H4 (cell line): ENCODE measurements at regions not wholly inside any gene's neighbourhood (a gene's known extent, or its start where the extent isn't known, plus 50 kb on each side); places are given as distances from the start of the nearest gene placed in this dataset.
"Not testable (repeated sequence)": the region's sequence is repeated elsewhere in the genome, so short reads cannot be mapped to it uniquely, and the experiment has no call there.

Experiments used
- DNase-seq: peaks from one replicate; pipeline ENCODE4 v3.0.0-alpha.2; 2015; ENCODE audit warnings: low spot score

GRCh38 chr1:81738875-81739274 is 61.9 kb upstream of the ADGRL2 start:
- no peak for DNase-seq

- no peak for DNase-seq
Measured at GRCh38 chr1:81733480-81733879, 67.3 kb upstream of the ADGRL2 start.

GRCh38 chr1:81731989-81732388 is 68.7 kb upstream of the ADGRL2 start:
- DNase-seq: no peak

GRCh38 chr1:81730881-81731280 is 69.9 kb upstream of the ADGRL2 start:
- DNase-seq: no peak

- not testable (repeated sequence) for DNase-seq
Measured at GRCh38 chr1:81730299-81730698, 70.4 kb upstream of the ADGRL2 start.

GRCh38 chr1:81729818-81730217 is 70.9 kb upstream of the ADGRL2 start:
- DNase-seq: no peak

- no peak for DNase-seq
Measured at GRCh38 chr1:81729239-81729638, 71.5 kb upstream of the ADGRL2 start.

GRCh38 chr1:81725823-81726222 is 74.9 kb upstream of the ADGRL2 start:
- DNase-seq: no peak

GRCh38 chr1:81722631-81723328 is 78.0 kb upstream of the ADGRL2 start:
- not testable (repeated sequence) for DNase-seq

- not testable (repeated sequence) for DNase-seq
Measured at GRCh38 chr1:81720256-81720655, 80.5 kb upstream of the ADGRL2 start.

GRCh38 chr1:81717230-81717629 is 83.5 kb upstream of the ADGRL2 start:
- no peak for DNase-seq

GRCh38 chr1:81715391-81715790 is 85.3 kb upstream of the ADGRL2 start:
- no peak for DNase-seq

GRCh38 chr1:81714636-81715035 is 86.1 kb upstream of the ADGRL2 start:
- DNase-seq: no peak

- DNase-seq: no peak
Measured at GRCh38 chr1:81712425-81712824, 88.3 kb upstream of the ADGRL2 start.

- no peak for DNase-seq
Measured at GRCh38 chr1:81710857-81711256, 89.9 kb upstream of the ADGRL2 start.

GRCh38 chr1:81708250-81708649 is 92.5 kb upstream of the ADGRL2 start:
- no peak for DNase-seq

GRCh38 chr1:81706650-81707435 is 93.9 kb upstream of the ADGRL2 start:
- no peak for DNase-seq

- no peak for DNase-seq
Measured at GRCh38 chr1:81703756-81704463, 96.8 kb upstream of the ADGRL2 start.

- DNase-seq: no peak
Measured at GRCh38 chr1:81703391-81703755, 97.4 kb upstream of the ADGRL2 start.

- DNase-seq: no peak
Measured at GRCh38 chr1:81702903-81703302, 97.8 kb upstream of the ADGRL2 start.

- DNase-seq: no peak
Measured at GRCh38 chr1:81702079-81702715, 98.5 kb upstream of the ADGRL2 start.

GRCh38 chr1:81700728-81701470 is 99.8 kb upstream of the ADGRL2 start:
- DNase-seq: no peak
